ENCODE measurements at regions not wholly inside any gene's neighbourhood (a gene's known extent, or its start where the extent isn't known, plus 50 kb on each side); places are given as distances from the start of the nearest gene placed in this dataset.

- TF ChIP-seq POLR2A (IDR thresholded peaks at IDR 0.05): no peak
- TF ChIP-seq CTCF (IDR thresholded peaks at IDR 0.05 in 8 of 11, conservative IDR thresholded peaks at IDR 0.05 in 3 of 11): no peak
Observed at GRCh38 chr17:68106085-68106484, 70.5 kb downstream of the KPNA2 start.

Measured in spleen (tissue), 7 donors.